ENCODE measurements at regions not wholly inside any gene's neighbourhood (a gene's known extent, or its start where the extent isn't known, plus 50 kb on each side); places are given as distances from the start of the nearest gene placed in this dataset.

DNA sequence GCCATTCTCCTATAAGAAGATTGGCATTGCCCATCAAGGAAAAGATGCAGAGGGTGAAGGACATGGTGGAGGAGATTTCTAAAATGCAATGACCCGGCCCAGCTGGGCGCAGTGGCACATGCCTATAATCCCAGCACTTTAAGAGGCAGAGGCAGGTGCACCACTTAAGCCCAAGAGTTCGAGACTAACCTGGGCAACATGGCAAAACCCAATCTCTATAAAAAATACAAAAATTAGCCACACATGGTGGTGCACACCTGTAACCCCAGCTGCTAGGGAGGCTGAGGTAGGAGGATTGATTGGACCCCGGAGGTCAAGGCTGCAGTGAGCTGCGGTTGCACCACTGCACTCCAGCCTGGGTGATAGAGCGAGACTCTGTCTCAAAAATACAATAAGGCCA is 331.8 kb downstream of the FOXO1 start:
- no peak for DNase-seq (ENCODE audit: extremely low read depth in 1 of 4, low spot score in 3 of 4)
- no TSS peak for BruUV-seq (replicated peaks)
- H2AFZ ChIP-seq (ENCODE audit: low read depth, low read length) = no peak overlapping the region
- H3K4me3 ChIP-seq = no peak overlapping the region
- no peaks in the 10 kb centered on the region for H3K9me3 ChIP-seq (replicated peaks; ENCODE audit: control insufficient read depth, insufficient read depth, low read depth, low read length)
- ChIA-PET CTCF (ENCODE audit: low intra/inter-chr PET ratio) (no interaction called here), POLR2A (no interaction called here)
- no peaks in the 10 kb centered on the region for H4K20me1 ChIP-seq (replicated peaks; ENCODE audit: control insufficient read depth, insufficient read depth, low read length)
- TF ChIP-seq, protein P1, sequence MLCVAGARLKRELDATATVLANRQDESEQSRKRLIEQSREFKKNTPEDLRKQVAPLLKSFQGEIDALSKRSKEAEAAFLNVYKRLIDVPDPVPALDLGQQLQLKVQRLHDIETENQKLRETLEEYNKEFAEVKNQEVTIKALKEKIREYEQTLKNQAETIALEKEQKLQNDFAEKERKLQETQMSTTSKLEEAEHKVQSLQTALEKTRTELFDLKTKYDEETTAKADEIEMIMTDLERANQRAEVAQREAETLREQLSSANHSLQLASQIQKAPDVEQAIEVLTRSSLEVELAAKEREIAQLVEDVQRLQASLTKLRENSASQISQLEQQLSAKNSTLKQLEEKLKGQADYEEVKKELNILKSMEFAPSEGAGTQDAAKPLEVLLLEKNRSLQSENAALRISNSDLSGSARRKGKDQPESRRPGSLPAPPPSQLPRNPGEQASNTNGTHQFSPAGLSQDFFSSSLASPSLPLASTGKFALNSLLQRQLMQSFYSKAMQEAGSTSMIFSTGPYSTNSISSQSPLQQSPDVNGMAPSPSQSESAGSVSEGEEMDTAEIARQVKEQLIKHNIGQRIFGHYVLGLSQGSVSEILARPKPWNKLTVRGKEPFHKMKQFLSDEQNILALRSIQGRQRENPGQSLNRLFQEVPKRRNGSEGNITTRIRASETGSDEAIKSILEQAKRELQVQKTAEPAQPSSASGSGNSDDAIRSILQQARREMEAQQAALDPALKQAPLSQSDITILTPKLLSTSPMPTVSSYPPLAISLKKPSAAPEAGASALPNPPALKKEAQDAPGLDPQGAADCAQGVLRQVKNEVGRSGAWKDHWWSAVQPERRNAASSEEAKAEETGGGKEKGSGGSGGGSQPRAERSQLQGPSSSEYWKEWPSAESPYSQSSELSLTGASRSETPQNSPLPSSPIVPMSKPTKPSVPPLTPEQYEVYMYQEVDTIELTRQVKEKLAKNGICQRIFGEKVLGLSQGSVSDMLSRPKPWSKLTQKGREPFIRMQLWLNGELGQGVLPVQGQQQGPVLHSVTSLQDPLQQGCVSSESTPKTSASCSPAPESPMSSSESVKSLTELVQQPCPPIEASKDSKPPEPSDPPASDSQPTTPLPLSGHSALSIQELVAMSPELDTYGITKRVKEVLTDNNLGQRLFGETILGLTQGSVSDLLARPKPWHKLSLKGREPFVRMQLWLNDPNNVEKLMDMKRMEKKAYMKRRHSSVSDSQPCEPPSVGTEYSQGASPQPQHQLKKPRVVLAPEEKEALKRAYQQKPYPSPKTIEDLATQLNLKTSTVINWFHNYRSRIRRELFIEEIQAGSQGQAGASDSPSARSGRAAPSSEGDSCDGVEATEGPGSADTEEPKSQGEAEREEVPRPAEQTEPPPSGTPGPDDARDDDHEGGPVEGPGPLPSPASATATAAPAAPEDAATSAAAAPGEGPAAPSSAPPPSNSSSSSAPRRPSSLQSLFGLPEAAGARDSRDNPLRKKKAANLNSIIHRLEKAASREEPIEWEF (CRISPR knock-in tag; IDR thresholded peaks at IDR 0.05) = no peak
- TF ChIP-seq NFIC (IDR thresholded peaks at IDR 0.05) (no peak), PHB (CRISPR knock-in tag; IDR thresholded peaks at IDR 0.05) (no peak), TAF7 (tag; IDR thresholded peaks at IDR 0.05) (no peak), KAT2B (IDR thresholded peaks at IDR 0.05; ENCODE audit: low read depth, low read length) (no peak), ZFX (CRISPR knock-in tag; IDR thresholded peaks at IDR 0.05) (no peak), ZNF707 (CRISPR knock-in tag; conservative IDR thresholded peaks at IDR 0.05) (no peak), HDAC3 (IDR thresholded peaks at IDR 0.05; ENCODE audit: borderline replicate concordance, partially characterized antibody) (no peak), XRCC5 (IDR thresholded peaks at IDR 0.05; ENCODE audit: low read depth, low read length) (no peak)
- TF ChIP-seq, protein P2, sequence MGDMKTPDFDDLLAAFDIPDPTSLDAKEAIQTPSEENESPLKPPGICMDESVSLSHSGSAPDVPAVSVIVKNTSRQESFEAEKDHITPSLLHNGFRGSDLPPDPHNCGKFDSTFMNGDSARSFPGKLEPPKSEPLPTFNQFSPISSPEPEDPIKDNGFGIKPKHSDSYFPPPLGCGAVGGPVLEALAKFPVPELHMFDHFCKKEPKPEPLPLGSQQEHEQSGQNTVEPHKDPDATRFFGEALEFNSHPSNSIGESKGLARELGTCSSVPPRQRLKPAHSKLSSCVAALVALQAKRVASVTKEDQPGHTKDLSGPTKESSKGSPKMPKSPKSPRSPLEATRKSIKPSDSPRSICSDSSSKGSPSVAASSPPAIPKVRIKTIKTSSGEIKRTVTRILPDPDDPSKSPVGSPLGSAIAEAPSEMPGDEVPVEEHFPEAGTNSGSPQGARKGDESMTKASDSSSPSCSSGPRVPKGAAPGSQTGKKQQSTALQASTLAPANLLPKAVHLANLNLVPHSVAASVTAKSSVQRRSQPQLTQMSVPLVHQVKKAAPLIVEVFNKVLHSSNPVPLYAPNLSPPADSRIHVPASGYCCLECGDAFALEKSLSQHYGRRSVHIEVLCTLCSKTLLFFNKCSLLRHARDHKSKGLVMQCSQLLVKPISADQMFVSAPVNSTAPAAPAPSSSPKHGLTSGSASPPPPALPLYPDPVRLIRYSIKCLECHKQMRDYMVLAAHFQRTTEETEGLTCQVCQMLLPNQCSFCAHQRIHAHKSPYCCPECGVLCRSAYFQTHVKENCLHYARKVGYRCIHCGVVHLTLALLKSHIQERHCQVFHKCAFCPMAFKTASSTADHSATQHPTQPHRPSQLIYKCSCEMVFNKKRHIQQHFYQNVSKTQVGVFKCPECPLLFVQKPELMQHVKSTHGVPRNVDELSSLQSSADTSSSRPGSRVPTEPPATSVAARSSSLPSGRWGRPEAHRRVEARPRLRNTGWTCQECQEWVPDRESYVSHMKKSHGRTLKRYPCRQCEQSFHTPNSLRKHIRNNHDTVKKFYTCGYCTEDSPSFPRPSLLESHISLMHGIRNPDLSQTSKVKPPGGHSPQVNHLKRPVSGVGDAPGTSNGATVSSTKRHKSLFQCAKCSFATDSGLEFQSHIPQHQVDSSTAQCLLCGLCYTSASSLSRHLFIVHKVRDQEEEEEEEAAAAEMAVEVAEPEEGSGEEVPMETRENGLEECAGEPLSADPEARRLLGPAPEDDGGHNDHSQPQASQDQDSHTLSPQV (IDR thresholded peaks at IDR 0.05) = no peak
- intact Hi-C loops (cut with micrococcal nuclease) = no loop called here
- H3K9ac ChIP-seq (ENCODE audit: insufficient read depth in 1 of 2, low read depth in 2 of 2, low read length in 2 of 2) = no peak overlapping the region
- H3K79me2 ChIP-seq (ENCODE audit: control insufficient read depth, insufficient read depth, low read length) = no peaks in the 10 kb centered on the region
- H3K4me2 ChIP-seq (ENCODE audit: insufficient read depth, low read length) = no peak overlapping the region
- ATAC-seq = no peak
- H3K36me3 ChIP-seq (ENCODE audit: control insufficient read depth, insufficient read depth, low read length) = no peaks in the 10 kb centered on the region
- no peaks in the 10 kb centered on the region for H3K4me1 ChIP-seq (replicated peaks in 1 of 2; ENCODE audit: control insufficient read depth in 2 of 2, insufficient read depth in 2 of 2, low read length in 2 of 2)
- no peak overlapping the region for H3K27ac ChIP-seq (ENCODE audit: extremely low read depth, low read depth, low read length)
- H3K27me3 ChIP-seq (ENCODE audit: control insufficient read depth in 2 of 2, insufficient read depth in 2 of 2, low read length in 2 of 2) = peaks cover 0 to 5% of the 10 kb centered on the region in 2 experiments; a peak in 1 of 5 replicates
- no peak for FAIRE-seq
- 0% methylated on average over 3 of the region's 6 CpGs for WGBS (ENCODE audit: insufficient coverage, low coverage, missing lambda C conversion rate)
- no peaks in the 10 kb centered on the region for H3K9me1 ChIP-seq (ENCODE audit: control insufficient read depth, insufficient read depth, low read length)
- in situ Hi-C loops (cut with MboI) = no loop called here
